ENCODE measurements at regions not wholly inside any gene's neighbourhood (a gene's known extent, or its start where the extent isn't known, plus 50 kb on each side); places are given as distances from the start of the nearest gene placed in this dataset.
A peak's percentile ranks its signal among the peaks of the same experiment; 100 is the strongest.
"Not testable (repeated sequence)": the region's sequence is repeated elsewhere in the genome, so short reads cannot be mapped to it uniquely, and the experiment has no call there.

DNA sequence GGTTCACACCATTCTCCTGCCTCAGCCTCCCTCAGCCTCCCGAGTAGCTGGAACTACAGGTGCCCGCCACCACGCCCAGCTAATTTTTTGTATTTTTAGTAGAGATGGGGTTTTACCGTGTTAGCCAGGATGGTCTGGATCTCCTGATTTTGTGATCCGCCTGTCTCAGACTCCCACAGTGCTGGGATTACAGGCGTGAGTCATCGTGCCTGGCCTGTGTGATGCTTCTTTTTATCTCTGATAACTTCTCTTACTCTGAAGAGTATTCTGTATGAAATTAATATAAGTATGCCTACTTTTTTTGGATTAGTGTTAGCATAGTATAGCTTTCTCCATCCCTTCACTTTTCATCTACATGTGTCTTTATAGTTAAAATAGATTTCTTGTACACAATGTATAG lies 180.8 kb upstream of the GALNT15 start:
- DNase-seq, result not testable (repeated sequence)

DNA sequence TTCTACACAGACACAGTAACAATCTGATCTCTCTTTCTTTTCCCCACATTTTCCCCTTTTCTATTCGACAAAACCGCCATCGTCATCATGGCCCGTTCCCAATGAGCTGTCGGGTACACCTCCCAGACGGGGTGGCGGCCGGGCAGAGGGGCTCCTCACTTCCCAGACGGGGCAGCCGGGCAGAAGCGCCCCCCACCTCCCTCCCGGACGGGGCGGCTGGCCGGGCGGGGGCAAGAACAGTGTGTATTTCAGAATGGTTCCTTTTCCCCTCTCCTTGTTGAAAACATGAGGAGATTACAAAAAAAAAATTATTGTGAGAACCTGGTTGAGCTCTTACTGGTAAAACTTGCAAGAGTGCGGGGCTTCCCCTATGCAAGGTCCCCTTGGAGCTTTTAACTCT lies 178.0 kb upstream of the GALNT15 start:
- DNase-seq, result not testable (repeated sequence)

DNA sequence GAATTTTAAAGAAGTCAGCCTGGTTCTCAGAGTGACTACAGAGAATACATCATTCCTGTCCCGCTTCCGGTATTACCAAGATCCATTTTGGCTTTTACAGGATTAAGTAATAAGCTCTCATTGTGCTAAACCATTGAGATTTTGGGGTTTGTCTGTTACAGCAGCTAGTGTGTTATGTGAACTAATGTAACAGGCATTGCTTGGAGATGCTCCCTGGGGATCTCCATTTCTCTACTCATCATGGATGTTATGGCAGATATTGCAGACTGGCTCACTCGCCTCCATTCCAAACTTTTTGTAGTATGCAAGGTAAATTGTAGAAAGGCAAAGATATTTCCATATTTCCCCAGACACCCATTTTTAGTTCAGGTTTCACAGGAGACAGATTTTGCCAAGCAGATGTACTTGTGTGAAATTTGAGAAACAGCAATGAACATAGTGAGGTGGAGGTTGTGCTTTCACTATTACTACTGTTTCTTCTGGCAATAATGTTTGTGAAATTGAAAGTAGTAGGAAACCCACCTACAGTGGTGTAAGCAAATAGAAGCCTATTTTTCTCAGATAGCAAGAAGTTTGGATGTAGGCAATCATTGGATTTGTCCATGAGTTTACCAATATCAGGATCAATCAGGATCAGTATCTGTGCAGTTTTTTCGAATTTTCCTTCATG lies 177.1 kb upstream of the GALNT15 start:
- no peak for DNase-seq

DNA sequence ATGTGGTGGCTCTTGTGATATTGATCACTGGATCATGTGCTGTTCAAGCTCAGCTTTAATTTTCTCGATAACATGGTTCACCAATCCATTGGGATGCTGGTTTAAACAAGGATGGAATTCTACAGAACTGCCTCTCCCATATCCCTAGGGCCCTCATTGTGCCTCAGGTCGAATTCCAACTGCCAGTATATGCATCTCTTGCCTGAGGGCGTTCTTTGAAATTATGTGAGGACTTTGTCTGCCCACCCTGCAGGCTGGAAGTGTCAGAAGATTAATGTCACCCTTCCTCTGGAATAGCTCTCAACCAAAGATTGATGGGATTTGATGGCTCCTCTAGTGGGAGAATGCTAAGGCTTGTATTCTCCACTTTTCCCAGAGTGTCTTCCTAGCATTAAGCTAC lies 175.6 kb upstream of the GALNT15 start:
- peak; percentile 52 for DNase-seq

DNA sequence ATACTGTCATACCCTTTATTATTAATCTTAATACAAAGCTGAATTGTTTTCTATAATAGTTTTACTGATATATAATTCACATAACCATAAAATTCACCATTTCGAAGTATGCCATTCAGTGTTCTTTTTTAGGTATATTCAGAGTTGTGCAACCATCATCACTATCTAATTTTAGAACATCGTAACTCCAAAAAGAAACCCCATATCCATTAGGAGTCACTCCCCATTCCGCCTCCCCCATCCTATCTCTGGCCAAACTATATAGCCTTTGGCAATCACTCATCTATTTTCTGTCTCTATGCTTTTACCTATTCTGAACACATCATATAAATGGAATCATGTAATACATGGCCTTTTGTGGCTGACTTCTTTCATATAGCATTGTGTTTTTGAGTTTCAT lies 169.7 kb upstream of the GALNT15 start:
- DNase-seq, result no peak

DNA sequence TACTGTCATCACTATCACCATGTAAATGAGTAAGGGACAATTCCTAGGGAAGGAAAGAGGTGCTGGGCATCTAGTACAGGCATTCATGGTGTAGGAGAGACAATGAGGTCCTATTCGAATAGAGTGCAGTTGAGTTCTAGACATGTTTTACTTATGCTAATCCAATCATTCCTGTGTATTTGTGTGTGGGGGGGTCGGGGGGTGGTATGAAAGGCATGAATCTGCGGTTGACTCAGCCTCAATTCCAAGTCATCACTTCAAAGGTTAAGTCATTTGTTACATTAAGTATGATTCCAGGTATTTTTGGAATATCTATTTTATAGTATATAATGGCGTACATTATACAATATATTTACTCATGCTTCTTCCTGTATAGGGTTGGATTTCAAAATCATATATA lies 163.1 kb upstream of the GALNT15 start:
- DNase-seq, result no peak

DNA sequence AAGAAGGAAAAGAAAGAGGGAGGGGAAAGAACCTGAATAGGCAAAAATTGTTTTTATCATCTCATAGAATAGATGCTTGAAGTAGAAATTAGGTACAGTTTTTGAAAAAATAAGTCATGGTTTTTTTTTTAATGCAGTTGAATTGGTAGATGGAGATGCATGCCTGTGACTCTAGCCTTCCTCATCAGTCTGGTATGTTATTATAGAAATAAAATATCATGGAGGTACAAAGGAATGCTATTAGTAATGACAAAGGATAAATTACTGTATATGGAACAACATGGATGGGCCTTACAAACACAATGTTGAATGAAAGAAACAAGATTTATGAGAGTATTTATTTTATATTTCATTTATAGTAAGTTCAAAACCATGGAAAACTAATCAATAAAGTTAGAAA lies 162.4 kb upstream of the GALNT15 start:
- DNase-seq, result no peak

DNA sequence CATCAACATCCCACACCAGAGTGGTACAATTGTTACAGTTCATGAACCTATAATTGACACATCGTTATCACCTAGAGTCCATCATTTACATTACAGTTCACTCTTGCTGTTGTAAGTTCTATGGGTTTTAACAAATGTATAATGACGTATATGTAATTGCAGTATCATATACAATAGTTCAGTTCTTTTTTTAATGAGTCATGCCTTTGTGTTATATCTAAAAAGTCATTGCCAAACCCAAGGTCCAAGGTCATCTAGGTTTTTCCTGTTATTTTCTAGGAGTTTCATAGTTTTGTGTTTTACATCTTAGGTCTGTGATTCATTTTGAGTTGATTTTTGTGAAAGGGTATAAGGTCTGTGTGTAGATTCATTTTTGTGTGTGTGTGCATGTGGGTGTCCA lies 160.9 kb upstream of the GALNT15 start:
- DNase-seq, result no peak

DNA sequence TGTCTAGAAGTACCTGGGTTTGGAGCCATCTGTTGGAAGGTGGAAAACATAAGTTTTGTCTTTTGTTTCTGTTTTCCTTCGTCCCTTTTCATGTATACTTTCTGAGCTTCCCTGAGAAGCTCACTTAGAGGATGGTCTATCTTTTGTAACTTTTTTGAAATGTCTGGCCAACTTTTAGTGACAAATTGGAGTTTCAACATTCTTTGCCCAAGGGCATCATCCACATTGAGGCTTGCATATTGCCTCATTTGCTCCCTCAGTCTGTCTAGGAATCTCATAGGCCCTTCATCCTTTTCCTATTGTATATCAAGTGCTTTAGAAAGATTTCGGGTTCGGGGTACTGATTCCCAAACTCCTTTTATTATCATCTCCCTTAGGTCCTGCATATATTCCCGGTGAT lies 152.7 kb upstream of the GALNT15 start:
- not testable (repeated sequence) for DNase-seq

DNA sequence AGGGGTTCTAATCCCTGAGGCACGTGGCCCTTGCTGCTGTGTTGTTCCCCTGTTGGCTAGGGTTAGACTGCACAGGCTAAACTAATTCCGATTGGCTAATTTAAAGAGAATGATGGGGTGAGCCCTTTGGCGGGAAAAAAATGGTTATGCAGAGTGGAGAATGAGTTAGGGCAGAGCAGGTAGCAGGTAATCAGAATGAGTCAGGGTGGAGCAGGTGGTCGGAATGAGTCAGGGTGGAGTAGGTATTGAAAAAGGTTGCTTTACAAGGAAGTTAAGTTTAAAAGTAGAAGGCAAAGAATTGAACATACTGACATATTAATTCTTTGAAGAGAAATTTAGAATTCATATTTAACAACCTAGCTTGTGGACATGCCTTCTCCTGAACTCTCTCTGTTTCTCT lies 150.6 kb upstream of the GALNT15 start:
- not testable (repeated sequence) for DNase-seq

DNA sequence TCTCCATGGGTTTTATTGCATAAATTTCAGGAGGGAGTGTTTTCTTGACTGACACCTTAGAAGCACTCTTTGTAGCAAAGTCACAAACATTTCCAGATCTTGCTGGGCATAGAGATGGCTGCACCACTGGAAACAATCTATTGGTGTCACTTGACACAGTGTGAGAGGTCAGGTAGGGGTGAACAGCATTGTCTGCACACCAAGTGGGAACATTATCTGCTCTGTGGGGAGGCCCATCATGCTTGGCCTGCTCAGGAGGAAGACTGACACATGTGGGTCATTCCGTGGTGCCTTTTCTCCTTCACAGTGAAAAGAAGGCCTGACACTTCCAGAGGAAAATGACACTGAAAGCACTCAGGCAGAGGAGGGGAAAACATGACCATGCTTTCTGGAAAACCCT lies 149.9 kb upstream of the GALNT15 start:
- peak; percentile 91 for DNase-seq

DNA sequence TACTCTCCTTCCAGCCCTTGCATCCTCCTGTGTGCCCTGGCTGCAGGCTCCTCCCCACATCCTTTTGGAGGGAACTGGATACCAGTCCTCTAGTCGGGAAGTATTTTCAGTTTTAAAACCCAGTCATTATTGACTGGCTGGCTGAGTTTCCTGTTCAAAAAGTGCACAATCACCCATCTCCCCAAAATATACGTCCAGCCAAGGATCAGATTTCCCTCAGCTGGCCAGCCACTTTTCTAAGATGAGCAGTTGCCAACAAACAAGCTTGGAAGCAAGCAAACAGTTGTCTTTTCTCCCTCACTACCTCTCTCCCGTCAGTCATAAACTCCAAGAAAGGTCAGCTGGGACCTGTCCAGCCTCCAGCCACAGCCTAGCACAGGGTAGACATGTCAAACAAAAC lies 147.7 kb upstream of the GALNT15 start:
- DNase-seq, result no peak

DNA sequence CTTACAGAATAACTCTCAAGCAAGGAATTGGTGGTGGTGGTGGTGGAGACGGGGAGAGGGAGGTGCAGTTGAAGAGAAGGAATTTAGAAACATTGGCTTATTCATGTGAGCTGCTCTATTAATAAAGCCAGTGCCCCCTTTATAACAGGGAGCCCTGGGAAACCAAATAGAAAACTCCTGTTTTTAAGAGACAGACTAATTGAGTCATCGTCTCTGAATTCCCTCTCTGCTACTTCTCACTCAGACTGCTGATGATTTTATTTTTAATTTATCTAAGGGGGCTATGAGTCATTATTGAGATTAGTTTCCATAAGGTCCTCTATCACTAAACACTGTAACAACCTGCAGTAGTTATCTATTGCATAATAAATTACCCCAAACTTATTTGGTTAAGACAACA lies 145.9 kb upstream of the GALNT15 start:
- DNase-seq, result no peak

DNA sequence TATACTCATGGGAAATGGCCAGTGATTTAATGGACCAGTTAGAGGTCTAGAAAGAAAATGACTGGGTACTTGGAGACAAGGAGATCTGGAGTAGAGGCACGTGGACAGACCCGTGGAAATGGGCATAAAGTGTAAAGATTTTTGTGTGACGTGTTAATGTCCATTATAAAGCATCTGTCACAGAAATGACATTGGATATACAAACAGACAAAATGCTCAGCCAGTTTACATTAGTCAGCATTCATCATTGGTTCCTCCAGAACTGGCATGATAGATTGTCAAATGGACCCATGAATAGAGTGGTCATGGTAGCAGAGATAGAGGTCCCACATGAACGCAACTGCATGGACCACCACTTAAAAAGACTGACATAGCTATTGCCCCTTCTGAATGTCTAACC lies 144.1 kb upstream of the GALNT15 start:
- DNase-seq, result no peak

DNA sequence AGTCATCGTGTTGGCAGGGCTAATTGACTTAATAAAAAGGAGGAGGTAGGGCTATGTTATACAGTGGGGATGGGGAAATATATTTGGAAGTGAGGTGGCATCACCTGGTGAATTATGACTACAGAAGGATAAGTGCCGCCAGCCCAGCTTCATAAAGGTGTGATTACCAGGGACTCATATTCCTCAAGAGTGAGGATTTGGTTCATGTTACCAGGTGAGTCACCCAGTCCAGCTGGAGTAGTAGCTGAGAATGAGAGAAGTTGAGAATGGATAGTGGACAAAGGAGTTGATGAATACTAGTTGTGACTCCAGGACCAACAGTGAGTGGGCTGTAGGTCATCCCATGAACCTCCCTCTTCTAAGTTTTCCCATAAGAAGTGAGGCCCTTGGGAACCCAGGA lies 143.0 kb upstream of the GALNT15 start:
- DNase-seq, result no peak

DNA sequence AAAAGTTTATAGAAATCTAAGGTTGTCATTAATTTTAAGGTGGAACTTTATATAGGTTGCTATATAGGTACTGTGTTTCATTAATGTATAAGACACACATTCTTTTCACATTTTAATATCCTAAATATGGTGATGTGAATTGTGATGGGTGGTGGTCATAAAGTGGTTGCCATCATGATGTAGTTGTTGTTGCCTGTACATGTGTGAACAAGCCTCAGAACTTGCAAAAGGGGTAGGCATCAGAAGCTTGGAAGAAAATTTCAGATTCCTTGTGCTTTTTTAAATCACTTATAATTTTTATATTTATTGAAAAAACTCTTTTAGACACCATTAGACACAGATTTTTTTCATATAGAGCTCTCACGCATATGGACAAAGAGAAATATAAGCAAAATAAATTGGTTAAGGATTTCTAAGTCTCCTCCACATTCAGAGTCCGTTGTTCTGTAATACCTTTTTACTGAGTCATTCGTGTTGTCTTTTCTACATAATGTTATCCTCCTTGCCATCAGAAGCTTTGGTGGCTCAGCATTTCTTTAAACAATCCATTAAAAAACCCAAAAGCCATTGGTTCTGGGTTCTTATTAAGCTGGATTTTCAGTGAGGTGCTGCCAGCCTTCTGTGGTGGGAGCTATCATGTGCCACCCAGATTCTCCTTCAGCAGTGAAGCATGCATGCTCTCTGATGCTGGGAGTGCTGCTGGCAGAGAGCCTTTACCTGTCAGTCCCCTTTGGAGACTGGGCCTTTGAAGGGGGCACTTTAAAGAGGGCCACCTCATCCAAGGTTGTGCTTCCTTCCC lies 140.4 kb upstream of the GALNT15 start:
- no peak for DNase-seq

DNA sequence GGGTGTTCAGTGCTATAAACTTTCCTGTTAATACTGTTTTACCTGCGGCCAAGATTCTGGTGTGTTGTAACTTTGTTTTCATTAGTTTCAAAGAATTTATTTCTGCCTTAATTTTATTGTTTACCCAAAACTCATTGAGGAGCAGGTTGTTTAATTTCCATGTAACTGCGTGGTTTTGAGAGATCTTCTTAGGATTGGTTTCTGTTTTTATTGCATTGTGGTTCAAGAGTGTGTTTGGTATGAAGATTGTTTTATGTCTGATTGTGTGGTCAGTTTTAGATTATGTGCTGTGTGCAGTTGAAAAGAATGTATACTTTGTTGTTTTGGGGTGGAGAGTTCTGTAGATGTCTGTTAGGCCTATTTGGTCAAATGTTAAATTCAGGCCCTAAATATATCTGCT lies 133.5 kb upstream of the GALNT15 start:
- no peak for DNase-seq

DNA sequence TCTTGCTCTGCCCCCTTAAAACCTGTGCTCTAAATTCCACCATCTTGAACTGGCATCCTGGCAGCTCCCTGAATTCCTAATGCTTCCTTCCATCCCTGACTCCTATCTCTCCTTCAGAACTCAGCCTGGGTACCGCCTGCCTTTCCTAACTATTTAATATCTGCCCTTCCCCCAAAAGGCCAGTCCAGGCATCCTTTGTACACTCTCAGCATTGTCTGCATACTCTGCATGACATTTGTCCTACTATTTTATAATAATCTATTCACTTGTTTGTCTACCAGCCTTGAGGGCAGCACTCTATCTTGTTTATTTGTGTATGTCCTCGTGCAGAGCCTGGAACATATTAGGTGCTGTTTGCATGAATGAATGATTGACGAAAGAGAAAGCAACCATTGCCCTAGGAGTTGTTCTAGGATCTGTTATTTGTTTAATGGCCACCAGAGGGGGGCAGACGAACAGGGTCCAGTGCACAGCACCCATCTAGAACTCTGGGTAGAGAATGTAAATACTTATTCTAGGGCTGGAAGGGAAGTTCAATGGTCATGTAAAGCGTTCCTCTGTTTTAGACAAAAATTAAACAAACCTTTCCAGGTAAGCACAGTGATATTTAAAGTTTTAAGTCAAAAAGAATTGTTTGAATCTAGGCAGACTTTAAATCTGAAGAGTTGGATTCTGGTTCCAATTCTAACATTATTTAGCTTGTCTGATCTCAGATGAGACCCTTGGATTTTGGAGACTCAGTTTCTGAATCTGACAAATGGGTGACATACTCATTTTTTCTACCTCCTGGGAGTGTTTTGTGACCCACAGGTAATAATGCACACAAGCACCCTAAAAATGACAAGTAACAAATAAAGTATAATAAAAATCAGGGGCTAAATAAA lies 125.8 kb upstream of the GALNT15 start:
- DNase-seq, result peak; percentile 84

DNA sequence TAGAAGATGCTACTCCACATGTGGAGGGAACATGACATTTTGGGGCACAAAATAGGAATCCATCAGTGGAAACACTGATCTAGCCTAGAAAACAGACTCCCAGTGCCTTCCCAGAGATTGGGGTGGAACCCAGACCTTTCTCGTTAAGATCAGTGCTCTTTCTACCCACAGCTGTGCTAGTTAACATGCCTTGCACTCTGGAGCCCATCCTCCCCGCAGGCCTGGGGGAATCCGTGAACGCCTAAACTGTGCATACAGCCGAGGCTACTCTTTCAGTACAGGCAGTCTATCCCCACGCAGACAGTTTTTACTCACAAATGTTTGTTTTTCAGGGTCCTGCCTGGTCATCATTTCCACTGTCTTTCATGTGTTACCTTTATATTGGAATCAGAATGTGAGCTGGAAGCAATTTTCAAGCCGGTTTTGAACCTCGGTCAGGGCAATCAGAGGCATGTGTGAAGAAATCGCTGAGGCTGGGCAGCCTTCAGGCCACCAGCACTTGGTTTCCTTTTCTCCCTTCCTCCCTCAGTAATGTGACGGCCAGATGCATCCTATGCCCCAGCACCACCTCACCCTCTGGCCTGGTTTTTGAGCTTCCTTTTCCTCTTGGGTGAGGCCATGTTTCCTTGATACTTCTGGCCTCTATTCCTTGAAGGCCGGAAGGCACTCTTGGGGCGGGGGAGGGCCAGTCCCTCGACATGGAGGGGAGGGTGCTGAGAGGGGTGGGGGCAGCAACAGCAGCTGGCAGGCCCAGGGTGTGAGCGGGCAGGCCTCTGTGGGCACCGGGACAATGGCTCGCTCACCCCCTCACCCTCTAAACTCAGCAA lies 123.6 kb upstream of the GALNT15 start:
- no peak for DNase-seq

DNA sequence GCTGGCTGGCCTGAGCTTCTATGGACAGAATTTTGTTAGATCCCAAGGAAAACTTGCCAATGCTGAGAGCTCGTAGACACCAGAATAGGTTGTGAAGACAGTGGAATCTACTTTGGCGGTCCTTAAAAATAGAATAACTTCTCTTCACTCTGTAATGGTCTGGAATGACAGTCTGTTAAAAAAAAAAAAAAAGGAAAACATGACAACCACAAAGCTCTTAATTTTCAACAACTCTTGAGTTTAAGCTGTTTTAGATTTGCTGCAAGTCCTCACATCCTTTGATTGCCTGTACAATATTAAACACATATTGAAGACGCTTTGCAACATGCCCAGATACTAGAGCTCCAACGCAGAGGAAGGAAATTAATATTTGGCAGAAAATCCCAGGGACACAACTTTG lies 122.8 kb upstream of the GALNT15 start:
- no peak for DNase-seq

DNA sequence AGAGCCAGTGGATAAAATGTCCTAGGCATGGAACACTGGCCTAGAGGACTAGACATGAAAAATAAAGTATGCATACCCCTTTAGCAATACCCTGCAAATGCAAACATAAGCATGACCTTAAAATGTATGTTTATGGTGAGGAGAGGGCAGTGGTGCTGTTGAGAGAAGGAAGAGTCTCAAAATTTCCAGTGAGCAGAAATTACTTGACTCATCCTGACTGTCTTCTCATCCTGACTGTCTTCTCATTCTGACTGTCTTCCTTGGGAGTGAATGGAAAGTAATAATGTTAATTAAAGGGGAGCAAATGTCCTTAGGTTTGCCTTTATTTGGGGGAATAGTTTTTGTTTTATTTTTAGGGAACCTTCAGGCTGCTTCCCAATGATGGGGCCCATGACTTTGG lies 121.5 kb upstream of the GALNT15 start:
- DNase-seq, result no peak

DNA sequence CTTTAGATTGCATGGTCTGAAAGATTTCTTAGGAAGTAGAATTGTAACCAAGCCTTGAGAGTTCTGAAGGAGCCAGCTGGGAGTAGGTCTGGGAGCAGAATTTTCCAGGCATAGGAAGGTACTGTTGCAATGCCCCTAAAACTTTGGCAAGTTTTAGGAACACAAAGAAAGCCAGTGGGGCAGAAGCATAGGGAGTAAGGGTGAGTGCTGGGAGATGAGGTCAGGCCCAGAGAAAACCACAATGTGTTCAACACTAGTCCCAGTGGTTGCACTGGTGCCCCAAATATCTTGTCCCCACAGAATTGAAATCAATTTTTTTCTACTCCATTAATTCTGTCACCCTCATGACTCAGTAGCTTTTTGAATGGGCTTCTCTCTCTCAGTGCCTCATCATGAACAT lies 120.7 kb upstream of the GALNT15 start:
- no peak for DNase-seq
